Sigmoid colon (tissue), 3 donors: ENCODE measurements at regions not wholly inside any gene's neighbourhood (a gene's known extent, or its start where the extent isn't known, plus 50 kb on each side); places are given as distances from the start of the nearest gene placed in this dataset.

Experiments
- CTCF ChIP-seq, 4 experiments: fragments of 450-650 bp in 3 of 4; fragments of 200-600 bp in 1 of 4; IDR thresholded peaks; one replicate each; pipeline ENCODE4 v1.5.1; 2016 to 2019; ENCODE audit warnings: antibody characterized with exemption in 4 of 4, mild to moderate bottlenecking in 3 of 4, moderate library complexity in 2 of 4
- POLR2A ChIP-seq, 2 donors: fragments of 450-650 bp; IDR thresholded peaks; one replicate each; pipeline ENCODE4 v1.6.1; 2016; ENCODE audit warnings: antibody characterized with exemption in 2 of 2, mild to moderate bottlenecking in 2 of 2, moderate library complexity in 2 of 2

- TF ChIP-seq CTCF (IDR thresholded peaks at IDR 0.05) (no peak), POLR2A (IDR thresholded peaks at IDR 0.05) (no peak)
Measured at GRCh38 chr11:95500466-95500865, 269.5 kb upstream of the SESN3 start.
